SHP77 (cell line): ENCODE measurements at regions not wholly inside any gene's neighbourhood (a gene's known extent, or its start where the extent isn't known, plus 50 kb on each side); places are given as distances from the start of the nearest gene placed in this dataset.

Experiments used
- DNase-seq, 2 experiments: peaks; one replicate each; lab custom pipeline; 2025; lab: John Stamatoyannopoulos, UW

DNA sequence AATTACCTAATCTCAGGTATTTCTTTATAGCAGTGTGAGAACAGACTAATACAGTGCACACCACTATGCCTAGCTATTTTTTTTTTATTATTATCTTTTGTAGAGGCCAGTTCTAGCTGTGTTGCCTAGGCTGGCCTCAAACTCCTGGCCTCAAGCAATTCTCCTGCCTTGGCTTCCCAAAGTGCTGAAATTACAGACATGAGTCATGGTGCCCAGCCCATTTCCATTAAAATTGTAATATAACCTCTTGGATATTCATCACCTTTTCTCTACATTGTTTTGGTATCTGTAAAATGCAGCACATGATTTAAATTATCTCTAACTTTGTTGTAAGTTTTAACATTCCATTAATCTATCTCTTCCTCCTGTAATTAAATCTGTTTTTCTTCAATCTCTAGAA is 2052.9 kb downstream of the ARAP2 start:
- no peak for DNase-seq

DNA sequence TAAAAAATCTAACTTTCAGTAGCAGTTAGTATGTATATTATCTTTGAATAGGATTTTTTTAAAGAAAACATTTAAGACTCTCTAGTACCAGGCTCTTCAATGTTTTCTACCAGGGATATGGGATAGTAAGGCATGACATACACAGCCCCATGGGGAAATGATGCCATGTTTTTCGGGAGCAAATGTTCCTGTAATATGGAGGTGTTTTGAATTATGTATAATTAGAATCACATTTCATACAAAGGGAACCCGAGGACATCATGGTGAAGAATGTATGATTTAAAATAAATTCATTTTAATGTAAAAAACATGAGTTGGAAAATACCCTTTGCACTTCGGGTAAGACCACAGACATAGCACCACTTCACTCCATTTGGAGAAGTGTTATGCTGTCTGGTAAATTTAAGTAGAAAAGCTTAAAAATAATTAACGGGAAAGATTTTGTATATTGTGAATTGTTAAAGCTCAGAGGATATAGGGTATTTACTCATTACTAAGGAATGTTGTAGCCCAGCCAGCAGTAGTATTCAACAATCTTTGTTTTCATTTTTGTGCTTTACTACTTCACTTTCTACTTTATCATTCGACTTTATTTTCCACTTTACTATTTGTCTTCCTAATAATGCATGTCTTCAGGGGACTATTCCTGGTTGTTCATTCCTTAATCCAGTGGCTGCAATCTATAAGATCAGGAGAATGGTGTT is 2050.7 kb downstream of the ARAP2 start:
- no peak for DNase-seq

DNA sequence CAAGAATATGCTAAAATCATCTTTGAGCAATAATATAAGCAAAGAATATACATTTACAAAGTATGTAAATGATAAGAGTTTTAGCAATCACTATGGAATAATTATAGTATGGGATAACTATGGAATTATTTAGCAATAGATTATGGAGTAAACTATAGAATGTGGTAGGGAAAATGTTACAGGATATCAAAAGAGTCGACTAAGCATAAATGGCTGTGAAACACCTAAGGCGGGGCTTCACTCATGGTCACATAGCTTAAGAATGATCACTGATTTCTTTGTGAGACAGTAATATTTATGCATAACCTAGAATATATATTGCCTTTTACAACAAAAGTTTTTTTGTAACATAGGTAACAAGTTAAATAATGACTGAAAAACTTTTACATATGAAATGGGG is 2049.7 kb downstream of the ARAP2 start:
- DNase-seq = no peak

DNA sequence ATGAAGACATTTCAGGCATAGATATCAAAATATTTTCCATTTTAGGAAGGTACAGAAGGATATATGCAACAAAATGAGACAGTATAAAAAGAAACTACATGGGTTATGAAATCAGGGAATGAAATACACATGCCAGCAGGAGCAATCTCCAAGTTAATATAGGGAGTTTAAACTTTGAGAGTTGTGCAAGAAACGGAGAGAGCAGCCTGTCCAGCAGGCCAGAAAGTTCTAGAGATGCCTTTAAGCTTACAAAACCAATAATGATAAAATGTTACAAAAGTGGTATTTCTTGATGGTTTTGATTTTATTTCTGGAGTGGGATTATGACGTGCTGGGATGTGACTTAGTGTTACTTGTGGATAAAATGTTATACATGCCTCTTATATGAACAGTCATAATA is 2047.9 kb downstream of the ARAP2 start:
- no peak for DNase-seq

DNA sequence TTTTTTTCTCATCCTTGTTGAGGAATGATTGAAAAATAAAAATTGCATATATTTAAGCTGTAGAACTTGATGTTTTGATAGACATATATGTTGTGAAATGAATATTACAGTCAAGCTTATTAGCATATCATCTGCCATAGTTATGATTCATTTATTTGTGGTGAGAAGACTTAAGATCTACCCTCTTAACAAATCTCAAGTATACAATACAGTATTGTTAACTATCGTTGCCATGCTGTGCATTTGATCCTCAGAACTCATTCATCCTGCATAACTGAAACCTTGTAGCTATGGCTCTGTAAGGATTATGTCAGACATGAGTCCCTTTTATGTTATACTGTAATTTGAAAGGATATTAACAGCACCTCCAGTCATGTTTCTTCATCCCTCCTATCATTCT is 2045.3 kb downstream of the ARAP2 start:
- DNase-seq = no peak

DNA sequence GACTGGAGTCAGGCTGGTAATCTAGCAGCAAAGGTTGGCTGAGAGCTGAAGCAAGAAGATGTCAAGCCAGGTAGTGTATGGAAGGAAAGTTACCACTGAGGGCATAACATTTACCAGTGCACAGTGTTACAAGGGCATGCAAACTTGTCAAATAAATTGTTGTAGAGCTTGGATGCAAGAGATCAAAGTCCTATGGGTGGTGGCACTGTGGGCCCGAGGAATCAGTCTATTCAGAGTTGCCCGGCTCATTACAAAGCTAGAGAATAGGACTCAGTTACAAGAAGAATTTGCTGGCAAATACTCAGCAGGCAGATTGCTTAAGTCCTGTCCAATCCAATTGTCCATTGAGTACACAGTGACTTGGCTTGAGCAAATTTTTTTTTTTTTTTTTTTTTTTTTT is 2043.8 kb downstream of the ARAP2 start:
- no peak for DNase-seq

DNA sequence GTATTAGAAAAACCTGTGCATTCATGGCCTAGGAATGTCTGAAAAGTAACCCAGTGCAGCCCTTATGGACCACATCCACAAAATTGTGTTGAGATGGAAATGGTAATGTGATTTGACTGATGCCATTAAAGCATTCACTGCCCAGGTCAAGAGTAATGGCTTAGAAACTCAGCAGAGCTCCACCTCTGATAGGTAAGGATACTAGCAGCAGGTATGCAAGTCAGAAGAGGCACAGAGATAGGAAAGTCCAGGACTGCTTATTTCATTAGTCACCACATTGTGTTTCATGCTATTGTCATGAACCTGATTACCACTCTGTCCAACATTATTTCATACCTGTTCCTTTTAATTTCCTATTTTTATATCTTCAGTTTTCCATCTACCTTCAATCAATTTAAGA is 2042.2 kb downstream of the ARAP2 start:
- DNase-seq = no peak

DNA sequence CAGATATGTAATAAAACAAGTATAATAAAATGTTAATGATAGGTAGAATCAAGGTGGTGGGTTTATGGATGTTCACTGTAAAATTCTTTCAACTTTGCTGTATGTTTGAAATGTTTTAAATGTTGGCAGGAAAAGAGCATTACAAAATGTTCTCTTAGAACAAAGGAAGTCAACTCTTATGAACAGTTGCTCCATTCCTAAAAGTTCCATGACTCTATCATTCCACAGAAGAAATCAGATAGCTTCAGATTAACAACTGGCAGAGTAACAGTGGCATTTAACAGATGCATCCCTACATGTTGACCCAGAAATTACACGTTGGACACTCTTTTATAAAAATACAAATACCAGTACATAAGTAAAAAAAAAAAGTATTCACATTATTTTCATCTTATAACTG is 2023.7 kb downstream of the ARAP2 start:
- no peak for DNase-seq

DNA sequence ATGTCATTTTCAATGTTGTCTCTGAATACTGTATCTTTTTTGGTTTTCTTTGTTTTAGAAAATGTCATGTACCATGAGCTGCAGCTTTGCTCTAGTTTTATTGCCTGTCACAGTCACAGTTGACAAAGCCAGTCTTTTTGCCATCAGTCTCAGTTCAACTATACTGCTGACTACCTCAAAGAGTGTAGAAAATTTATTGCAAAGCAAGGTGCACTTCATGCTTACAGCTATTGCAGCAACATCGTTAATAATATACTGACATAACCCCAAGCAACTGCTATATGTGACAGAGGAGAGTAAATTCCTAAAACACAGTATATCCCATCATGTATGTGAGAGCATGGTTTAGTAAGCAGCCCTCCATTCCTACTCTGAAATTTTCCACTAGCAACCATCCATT is 2022.3 kb downstream of the ARAP2 start:
- no peak for DNase-seq

DNA sequence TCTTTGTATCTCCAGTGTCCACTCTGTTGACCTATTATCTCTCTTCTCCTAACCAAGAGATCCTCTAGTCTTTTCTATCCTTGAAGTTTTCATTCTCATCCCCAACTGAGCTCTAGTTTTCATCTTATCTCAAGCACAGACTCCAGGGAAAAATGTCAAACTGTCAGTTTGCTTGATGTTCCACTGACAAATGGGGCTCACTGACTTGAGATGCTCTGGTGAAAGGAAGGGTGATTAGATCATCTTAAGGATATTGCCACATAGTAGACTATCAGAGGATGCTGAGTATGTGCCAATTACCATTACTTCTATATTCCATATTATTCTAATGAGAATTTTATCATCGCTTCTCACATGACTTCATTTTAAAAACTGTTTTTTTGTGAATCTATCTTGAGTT is 2008.2 kb downstream of the ARAP2 start:
- no peak for DNase-seq

DNA sequence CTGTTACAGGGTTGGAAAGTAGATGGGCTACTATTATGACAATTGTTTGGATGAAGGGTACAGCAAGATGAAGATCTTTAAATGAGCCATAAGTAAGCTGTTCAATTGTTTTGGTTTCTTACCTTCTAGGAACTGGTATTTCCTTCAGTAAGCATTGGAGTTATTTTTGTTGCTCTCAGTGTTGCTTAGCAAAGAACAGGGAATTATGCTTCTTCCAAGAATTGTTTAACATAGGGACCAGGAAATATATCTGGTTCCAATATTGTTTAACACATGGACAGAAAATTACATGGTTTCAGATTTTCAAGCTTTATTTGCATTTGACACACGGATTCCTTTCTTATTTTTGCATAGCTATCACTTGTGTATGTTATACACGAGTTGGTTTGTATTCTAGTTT is 1999.0 kb downstream of the ARAP2 start:
- DNase-seq = no peak

DNA sequence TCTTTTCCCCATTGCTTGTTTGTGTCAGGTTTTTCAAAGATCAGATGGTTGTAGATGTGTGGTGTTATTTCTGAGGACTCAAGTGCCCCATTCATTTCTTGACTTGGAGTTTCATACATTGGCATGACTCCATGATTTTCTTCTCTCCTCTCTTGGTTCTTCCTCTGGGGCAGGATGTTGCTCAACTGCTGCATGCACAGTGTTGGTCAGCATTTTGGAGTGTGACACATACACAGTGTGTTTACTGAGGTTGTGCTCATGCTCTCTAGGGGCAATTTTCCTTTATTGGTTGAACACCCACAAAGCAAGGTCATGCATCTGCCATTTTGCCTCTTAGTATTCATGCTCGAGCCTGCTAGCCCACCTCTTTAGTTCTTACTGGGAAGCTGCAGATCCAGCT is 1993.8 kb downstream of the ARAP2 start:
- DNase-seq = no peak

DNA sequence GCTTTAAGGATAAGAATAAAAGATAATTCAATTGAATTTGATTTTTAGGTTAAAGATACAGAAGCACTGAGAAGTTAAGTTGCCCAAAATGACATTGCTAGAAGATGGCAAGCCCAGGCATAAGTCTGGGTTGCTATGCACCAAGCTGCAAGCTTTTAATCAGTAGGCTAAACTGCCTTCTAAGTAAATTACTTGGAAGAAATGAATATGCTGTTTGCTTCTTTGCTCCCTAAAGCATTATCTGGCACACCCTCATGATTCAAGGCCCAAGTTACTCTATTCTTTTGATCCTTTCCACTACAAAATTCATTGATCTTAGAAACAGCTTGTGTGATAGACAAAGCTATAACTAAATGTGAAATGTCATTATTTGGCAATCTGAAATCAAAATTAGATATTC is 1991.1 kb downstream of the ARAP2 start:
- DNase-seq = no peak

DNA sequence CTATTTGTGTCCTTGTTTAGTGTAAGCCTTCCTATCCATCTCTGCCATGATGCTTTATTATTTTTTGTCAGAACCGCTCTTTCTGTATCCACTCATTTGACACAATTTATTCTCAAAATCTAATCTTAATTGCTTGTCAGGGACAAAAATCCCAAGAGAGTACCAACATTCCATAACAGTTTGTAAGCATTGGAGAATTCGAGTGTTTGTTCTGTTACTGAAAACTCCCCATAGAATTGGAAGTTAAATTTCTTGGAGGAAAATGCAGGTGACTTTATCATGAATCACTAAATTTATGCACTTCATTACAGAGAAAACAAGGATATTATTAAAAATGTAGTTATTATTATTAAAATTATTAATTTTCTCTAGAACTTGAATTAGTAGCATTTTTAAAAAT is 1986.1 kb downstream of the ARAP2 start:
- DNase-seq = no peak

DNA sequence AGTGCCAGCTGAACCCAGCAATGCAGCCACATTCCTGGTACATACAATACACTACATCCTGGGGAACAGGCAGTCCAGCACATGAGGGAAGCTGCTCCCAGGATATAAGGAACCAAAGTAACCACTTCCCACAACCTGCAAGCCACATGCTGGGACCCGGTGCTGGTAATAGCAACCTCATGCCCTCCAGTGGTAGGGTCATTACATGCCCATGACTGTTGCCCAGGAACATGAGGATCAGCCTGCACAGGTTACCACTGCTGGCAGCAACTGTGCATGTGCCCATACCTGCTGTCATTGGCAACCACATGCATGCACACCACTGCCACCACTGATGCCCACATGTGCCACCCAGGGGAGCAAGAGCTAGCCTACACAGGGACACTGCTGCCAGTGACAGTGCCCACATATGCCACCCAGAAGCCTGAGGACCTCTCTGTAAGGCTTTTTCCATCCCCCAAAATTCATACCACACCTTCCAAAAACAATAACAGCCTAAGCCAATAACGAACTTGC is 1982.5 kb downstream of the ARAP2 start:
- no peak for DNase-seq

DNA sequence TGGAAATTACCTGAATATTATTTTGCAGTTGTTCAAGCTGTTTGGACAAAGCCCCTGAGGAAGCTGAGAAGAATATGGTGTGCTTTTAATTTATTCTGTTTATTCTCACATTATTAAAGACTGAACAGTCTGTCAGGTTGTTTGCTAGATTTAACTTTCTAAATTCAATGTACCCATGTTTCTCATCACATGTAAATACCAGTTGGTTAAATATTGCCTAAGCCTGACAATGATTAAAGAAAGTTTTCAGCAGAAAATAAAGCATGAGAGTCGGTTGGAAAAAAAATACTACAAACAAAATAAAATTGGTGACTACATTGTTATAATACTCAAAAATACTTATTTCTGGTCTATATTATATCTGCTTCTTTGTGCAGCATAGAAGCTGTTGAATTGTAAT is 1974.7 kb downstream of the ARAP2 start:
- no peak for DNase-seq

DNA sequence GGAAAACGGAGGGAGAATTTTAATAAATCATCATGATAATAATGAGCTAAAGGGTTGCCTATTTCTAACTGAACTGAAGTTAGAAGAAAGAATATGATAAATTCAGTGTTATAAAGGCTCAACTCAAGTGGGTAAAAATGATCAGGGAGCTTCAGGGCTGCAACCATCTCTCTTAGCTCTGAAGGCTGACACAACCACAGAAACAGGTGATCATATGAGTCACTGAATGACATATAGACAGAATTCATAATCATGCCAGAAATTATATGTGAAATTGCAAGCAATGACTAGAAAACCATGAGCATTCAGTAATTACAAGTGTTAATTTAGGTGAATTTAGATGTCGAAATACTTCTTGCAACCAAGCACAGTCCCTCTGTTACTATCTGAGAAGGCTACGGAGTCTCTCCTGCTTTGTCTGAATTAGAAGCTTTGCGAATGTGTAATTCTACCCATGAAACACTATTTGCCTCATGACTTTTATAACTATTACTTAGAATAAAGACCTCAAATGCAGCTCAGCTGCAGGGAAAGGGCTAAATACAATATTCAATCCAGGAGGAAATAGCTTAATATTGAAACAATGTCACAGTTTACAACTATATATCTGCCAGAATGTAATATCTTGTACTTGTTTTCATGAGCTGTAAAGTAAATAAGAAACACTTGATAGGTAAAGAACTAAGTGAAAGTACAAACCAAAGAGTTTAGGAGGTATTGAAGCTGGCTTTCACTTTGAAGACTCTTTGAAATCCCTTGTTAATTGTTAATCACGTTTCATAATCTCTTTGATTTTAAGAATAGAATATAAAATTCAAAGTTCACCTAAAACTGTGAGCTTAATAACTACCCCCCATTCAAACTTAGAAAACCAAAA is 1972.6 kb downstream of the ARAP2 start:
- no peak for DNase-seq

DNA sequence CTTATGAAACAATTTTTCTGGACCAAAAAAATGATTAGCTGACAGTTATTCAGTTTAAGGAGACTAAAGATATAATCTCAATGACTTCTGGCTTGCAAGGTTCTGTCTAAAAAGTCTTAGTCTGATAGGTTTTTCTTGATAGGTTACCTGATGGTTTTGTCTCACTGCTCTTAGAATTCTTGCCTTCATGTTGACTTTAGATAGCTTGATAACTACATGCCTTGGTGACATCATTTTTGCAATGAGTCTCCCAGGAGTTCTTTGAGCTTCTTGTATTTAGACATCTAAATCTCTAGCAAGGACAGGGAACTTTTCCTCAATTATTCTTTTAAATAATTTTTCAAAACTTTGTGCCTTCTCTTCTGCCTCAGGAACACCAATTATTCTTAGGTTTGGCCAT is 1965.3 kb downstream of the ARAP2 start:
- no peak for DNase-seq

DNA sequence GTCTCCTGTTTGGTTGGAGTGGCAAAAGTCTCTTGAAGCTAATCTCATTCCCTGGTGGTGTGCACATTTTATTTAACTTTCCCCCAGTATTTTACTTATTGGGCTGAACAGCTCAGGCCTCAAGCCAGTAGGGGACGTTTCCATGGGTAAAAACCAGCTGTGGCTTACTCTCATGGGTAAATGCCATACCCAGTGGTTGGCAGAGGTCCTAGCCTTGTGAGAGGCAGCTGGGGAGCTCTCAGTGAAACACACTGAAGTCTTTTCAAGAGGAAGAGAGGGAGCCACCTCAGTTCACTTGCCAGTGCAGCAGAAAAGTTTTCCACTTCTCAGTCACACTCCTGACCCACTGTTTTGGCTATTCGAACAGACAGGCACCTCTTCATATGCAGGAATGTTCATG is 1964.2 kb downstream of the ARAP2 start:
- no peak for DNase-seq

DNA sequence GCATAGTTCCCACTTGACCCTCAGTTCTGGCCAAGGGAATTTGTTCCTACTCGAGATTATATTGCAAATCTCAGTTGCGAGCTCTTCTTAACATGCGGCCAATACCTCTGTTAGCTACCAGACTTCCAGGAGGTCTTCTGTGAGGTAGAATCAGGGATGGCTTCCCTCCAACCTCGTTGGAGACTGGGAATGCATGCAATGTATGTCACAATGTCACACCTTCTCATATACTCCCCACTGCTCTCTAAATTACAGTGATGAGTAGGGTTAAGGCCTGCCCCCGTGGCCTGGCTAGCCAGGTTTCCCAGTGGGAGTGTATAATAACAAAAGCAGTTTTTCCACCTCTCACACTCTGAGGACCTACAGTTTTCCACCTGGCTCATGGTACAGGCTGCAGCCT is 1962.5 kb downstream of the ARAP2 start:
- DNase-seq = no peak

DNA sequence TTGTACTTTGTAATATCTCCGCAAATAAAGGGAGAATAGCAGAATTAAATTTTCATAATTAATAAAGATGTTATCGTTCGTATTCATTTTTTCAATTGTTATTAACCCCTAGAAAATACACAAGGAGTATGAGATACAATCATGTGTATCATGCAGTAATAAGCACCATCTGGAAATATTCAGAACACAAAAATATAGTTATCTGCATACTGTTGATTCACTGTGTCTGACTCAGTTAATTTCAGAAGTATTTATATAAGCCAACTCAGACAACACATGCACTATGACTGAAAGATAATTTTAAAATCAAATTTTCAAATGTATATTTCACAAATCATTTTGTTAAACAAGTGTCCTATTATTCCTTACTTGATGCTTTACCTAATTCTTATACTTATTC is 1954.8 kb downstream of the ARAP2 start:
- no peak for DNase-seq

DNA sequence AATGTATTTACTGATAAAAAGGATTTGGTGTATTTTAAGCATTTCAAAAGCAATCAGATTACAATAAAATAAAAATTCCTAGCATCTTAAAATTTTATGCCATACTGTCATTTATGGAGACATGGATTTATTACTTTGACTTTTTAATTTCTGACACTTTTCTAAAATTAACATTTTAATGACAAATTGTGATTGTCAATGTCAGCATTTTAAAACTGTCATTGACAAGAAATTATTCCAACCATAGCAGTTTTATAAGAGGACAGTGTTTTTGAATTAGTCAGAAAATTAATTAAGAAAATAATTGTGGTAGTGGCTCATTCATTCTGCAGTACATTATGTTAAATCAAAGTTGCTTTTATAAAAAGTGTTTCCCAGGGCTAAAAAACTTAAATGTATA is 1954.4 kb downstream of the ARAP2 start:
- DNase-seq = no peak

DNA sequence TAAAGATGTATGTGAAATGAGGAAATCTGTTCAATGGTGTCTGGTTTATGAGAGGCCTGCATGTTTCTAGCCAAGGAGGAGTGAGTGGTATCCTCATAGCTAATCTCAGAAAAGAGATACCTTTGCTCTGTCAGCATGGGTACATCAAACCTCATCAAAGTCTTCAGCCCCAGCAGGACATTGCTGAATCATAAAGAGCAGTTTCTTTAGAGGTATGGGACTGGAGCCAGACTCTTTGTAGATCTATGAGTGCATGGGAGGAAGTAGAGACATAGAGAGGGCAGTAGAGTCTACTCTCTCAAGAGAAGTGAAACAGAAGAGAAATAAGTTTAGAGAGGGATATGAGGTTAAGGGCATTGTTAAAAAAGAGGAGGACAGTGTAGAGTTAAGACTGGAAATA is 1950.9 kb downstream of the ARAP2 start:
- no peak for DNase-seq
